H54 (cell line): ENCODE measurements at regions not wholly inside any gene's neighbourhood (a gene's known extent, or its start where the extent isn't known, plus 50 kb on each side); places are given as distances from the start of the nearest gene placed in this dataset.

Experiments
- DNase-seq: peaks from one replicate; pipeline ENCODE4 v3.0.0; 2011; ENCODE audit warnings: low spot score, mixed read lengths; ENCODE audit not compliant: insufficient read length
- FAIRE-seq: peaks from 3 replicates; lab custom pipeline; 2011; peaks lifted over from hg19 to GRCh38; lab: Jason Lieb, UNC
- POLR2A ChIP-seq: IDR thresholded peaks from 2 replicates; pipeline ENCODE4 v1.6.1; 2011; ENCODE audit warnings: low read depth, mild to moderate bottlenecking, low read length

GRCh38 chr13:73731564-73731963 is 402.6 kb downstream of the KLF12 start:
- no peak for DNase-seq
- TF ChIP-seq POLR2A, result no peak
- no peak for FAIRE-seq

- DNase-seq (no peak), FAIRE-seq (no peak)
- TF ChIP-seq POLR2A, result no peak
Measured at GRCh38 chr13:73730014-73730413, 404.2 kb downstream of the KLF12 start.

GRCh38 chr13:73729046-73729445 is 405.2 kb downstream of the KLF12 start:
- FAIRE-seq, result no peak
- DNase-seq, result no peak
- TF ChIP-seq POLR2A, result no peak

- peak; percentile 16 for DNase-seq
- peak; percentile 96 for FAIRE-seq
- no peak for TF ChIP-seq POLR2A
Measured at GRCh38 chr13:73722120-73722519, 412.1 kb downstream of the KLF12 start.

GRCh38 chr13:73721571-73721970 is 412.6 kb downstream of the KLF12 start:
- FAIRE-seq, result no peak
- DNase-seq, result no peak
- TF ChIP-seq POLR2A, result no peak

- FAIRE-seq (no peak), DNase-seq (no peak)
- TF ChIP-seq POLR2A, result no peak
Measured at GRCh38 chr13:73720216-73720840, 413.9 kb downstream of the KLF12 start.

- TF ChIP-seq POLR2A, result no peak
- no peak for DNase-seq
- FAIRE-seq, result no peak
Measured at GRCh38 chr13:73718246-73718645, 416.0 kb downstream of the KLF12 start.

- DNase-seq (no peak), FAIRE-seq (no peak)
- TF ChIP-seq POLR2A, result no peak
Measured at GRCh38 chr13:73717632-73718031, 416.6 kb downstream of the KLF12 start.

GRCh38 chr13:73715911-73716510 is 418.2 kb downstream of the KLF12 start:
- TF ChIP-seq POLR2A, result no peak
- FAIRE-seq (no peak), DNase-seq (no peak)

- TF ChIP-seq POLR2A, result no peak
- FAIRE-seq (no peak), DNase-seq (no peak)
Measured at GRCh38 chr13:73715114-73715910, 418.9 kb downstream of the KLF12 start.

- FAIRE-seq (no peak), DNase-seq (no peak)
- no peak for TF ChIP-seq POLR2A
Measured at GRCh38 chr13:73714522-73714921, 419.7 kb downstream of the KLF12 start.

- peak; percentile 80 for FAIRE-seq
- no peak for TF ChIP-seq POLR2A
- DNase-seq, result no peak
Measured at GRCh38 chr13:73708393-73708985, 425.7 kb downstream of the KLF12 start.

- DNase-seq (no peak), FAIRE-seq (no peak)
- TF ChIP-seq POLR2A, result no peak
Measured at GRCh38 chr13:73704587-73704986, 429.6 kb downstream of the KLF12 start.

- no peak for TF ChIP-seq POLR2A
- no peak for DNase-seq
- no peak for FAIRE-seq
Measured at GRCh38 chr13:73703606-73704005, 430.6 kb downstream of the KLF12 start.
